ENCODE measurements at regions not wholly inside any gene's neighbourhood (a gene's known extent, or its start where the extent isn't known, plus 50 kb on each side); places are given as distances from the start of the nearest gene placed in this dataset.

GRCh38 chr10:44301781-44302355, 83.0 kb downstream of the CXCL12 start:
- Histone ChIP-seq H3K27me3 (no peaks in the 10 kb centered on the region), H3K36me3 (no peaks in the 10 kb centered on the region), H3K4me1 (no peaks in the 10 kb centered on the region), H3K27ac (no peak overlapping the region), H3K9me3 (no peaks in the 10 kb centered on the region), H3K4me3 (no peak overlapping the region)
- TF ChIP-seq EP300 (IDR thresholded peaks at IDR 0.05; ENCODE audit: low read depth): no peak
- no peak for TF ChIP-seq POLR2AphosphoS5 (IDR thresholded peaks at IDR 0.05)
- no peak for TF ChIP-seq POLR2A (IDR thresholded peaks at IDR 0.05)
- TF ChIP-seq CTCF (IDR thresholded peaks at IDR 0.05): no peak
- intact Hi-C loops (cut with DNase I; ENCODE audit: low total_unique reads): no loop called here
- no peak for DNase-seq
- in situ Hi-C loops (cut with MboI; ENCODE audit: low pct_ligation_motif_present in 1 of 4, low pct_unique_long_range_greater_than_20kb in 1 of 4, low sequenced_read_pairs in 3 of 4): loop anchor here in 3 of 4 donors (25.0 kb wide), 2 partner anchors 560 to 615 kb away; no protein-coding TSS in a partner anchor
- WGBS, 2 donors (ENCODE audit: low coverage in 1 of 2): 66 to 72% methylated on average over 5 to 6 of the region's 6 CpGs

GRCh38 chr10:44300666-44301649, 83.9 kb downstream of the CXCL12 start:
- H3K4me3 ChIP-seq: no peak overlapping the region
- no peaks in the 10 kb centered on the region for H3K4me1 ChIP-seq
- TF ChIP-seq POLR2A (IDR thresholded peaks at IDR 0.05) (no peak), EP300 (IDR thresholded peaks at IDR 0.05; ENCODE audit: low read depth) (no peak), POLR2AphosphoS5 (IDR thresholded peaks at IDR 0.05) (no peak), CTCF (IDR thresholded peaks at IDR 0.05) (no peak)
- in situ Hi-C loops (cut with MboI; ENCODE audit: low pct_ligation_motif_present in 1 of 4, low pct_unique_long_range_greater_than_20kb in 1 of 4, low sequenced_read_pairs in 3 of 4): loop anchor here in 3 of 4 donors (25.0 kb wide), 2 partner anchors 561 to 614 kb away; no protein-coding TSS in a partner anchor
- H3K27me3 ChIP-seq: no peaks in the 10 kb centered on the region
- no peak overlapping the region for H3K27ac ChIP-seq
- intact Hi-C loops (cut with DNase I; ENCODE audit: low total_unique reads): no loop called here
- no peak for DNase-seq
- H3K36me3 ChIP-seq: no peaks in the 10 kb centered on the region
- H3K9me3 ChIP-seq: no peaks in the 10 kb centered on the region
- WGBS, 2 donors (ENCODE audit: low coverage in 1 of 2): 60 to 64% methylated on average over 4 to 7 of the region's 7 CpGs

- in situ Hi-C loops (cut with MboI; ENCODE audit: low pct_ligation_motif_present in 1 of 4, low pct_unique_long_range_greater_than_20kb in 1 of 4, low sequenced_read_pairs in 3 of 4): no loop called here
- H3K4me3 ChIP-seq: no peak overlapping the region
- intact Hi-C loops (cut with DNase I; ENCODE audit: low total_unique reads): no loop called here
- H3K4me1 ChIP-seq: no peaks in the 10 kb centered on the region
- TF ChIP-seq POLR2AphosphoS5 (IDR thresholded peaks at IDR 0.05) (no peak), CTCF (IDR thresholded peaks at IDR 0.05) (no peak), EP300 (IDR thresholded peaks at IDR 0.05; ENCODE audit: low read depth) (no peak), POLR2A (IDR thresholded peaks at IDR 0.05) (no peak)
- peaks cover 1% of the 10 kb centered on the region for H3K27me3 ChIP-seq
- no peaks in the 10 kb centered on the region for H3K9me3 ChIP-seq
- WGBS, 2 donors (ENCODE audit: low coverage in 1 of 2): 60 to 68% methylated on average over 1 to 4 of the region's 4 CpGs
- DNase-seq: no peak
- H3K36me3 ChIP-seq: no peaks in the 10 kb centered on the region
- H3K27ac ChIP-seq: no peak overlapping the region
Measured at GRCh38 chr10:44298713-44299112, 86.2 kb downstream of the CXCL12 start.

GRCh38 chr10:44297963-44298362, 86.9 kb downstream of the CXCL12 start:
- Histone ChIP-seq H3K4me3 (no peak overlapping the region), H3K9me3 (no peaks in the 10 kb centered on the region), H3K36me3 (no peaks in the 10 kb centered on the region), H3K27ac (no peak overlapping the region), H3K27me3 (peaks cover 9% of the 10 kb centered on the region), H3K4me1 (peaks cover 0 to 7% (median 2%) of the 10 kb centered on the region in 4 donors)
- no peak for DNase-seq
- intact Hi-C loops (cut with DNase I; ENCODE audit: low total_unique reads): no loop called here
- no peak for TF ChIP-seq EP300 (IDR thresholded peaks at IDR 0.05; ENCODE audit: low read depth)
- TF ChIP-seq POLR2A (IDR thresholded peaks at IDR 0.05): no peak
- no peak for TF ChIP-seq POLR2AphosphoS5 (IDR thresholded peaks at IDR 0.05)
- TF ChIP-seq CTCF (IDR thresholded peaks at IDR 0.05): no peak
- 81 to 84% methylated on average over 5 to 6 of the region's 6 CpGs for WGBS, 2 donors (ENCODE audit: low coverage in 1 of 2)
- in situ Hi-C loops (cut with MboI; ENCODE audit: low pct_ligation_motif_present in 1 of 4, low pct_unique_long_range_greater_than_20kb in 1 of 4, low sequenced_read_pairs in 3 of 4): no loop called here

All from transverse colon (tissue), 4 donors.